ENCODE measurements at regions not wholly inside any gene's neighbourhood (a gene's known extent, or its start where the extent isn't known, plus 50 kb on each side); places are given as distances from the start of the nearest gene placed in this dataset.

- H3K4me2 ChIP-seq (ENCODE audit: low read depth, low read length): no peak overlapping the region
- no peaks in the 10 kb centered on the region for H3K9me3 ChIP-seq (ENCODE audit: low read length)
- H3K36me3 ChIP-seq (replicated peaks in 1 of 2; ENCODE audit: control insufficient read depth in 1 of 2, insufficient read depth in 2 of 2, low read length in 2 of 2): no peaks in the 10 kb centered on the region
- no peak overlapping the region for H3K4me3 ChIP-seq (replicated peaks in 1 of 3; ENCODE audit: insufficient read depth in 1 of 3, low read depth in 2 of 3, low read length in 3 of 3)
- no peak overlapping the region for H3K9ac ChIP-seq (ENCODE audit: insufficient read depth, low read depth, low read length)
- no peaks in the 10 kb centered on the region for H3K79me2 ChIP-seq (ENCODE audit: insufficient read depth, low read length)
- H3K27me3 ChIP-seq (ENCODE audit: control insufficient read depth in 1 of 2, insufficient read depth in 2 of 2, low read length in 2 of 2): no peaks in the 10 kb centered on the region
- ChIA-PET POLR2A (no interaction called here), CTCF (ENCODE audit: low intra/inter-chr PET ratio, low total read pairs) (no interaction called here)
- no peaks in the 10 kb centered on the region for H4K20me1 ChIP-seq (ENCODE audit: insufficient read depth, low read length)
- FAIRE-seq (no peak), DNase-seq (ENCODE audit: low spot score) (no peak), ATAC-seq (peak; percentile 56; the same call in 2 of the 3 replicates)
- no TSS peak for BruUV-seq (replicated peaks)
- WGBS (ENCODE audit: low lambda C conversion rate): 32% methylated on average over 4 of the region's 9 CpGs
- TF ChIP-seq TBP (CRISPR knock-in tag; IDR thresholded peaks at IDR 0.05) (no peak), NFRKB (IDR thresholded peaks at IDR 0.05) (no peak), HNRNPLL (IDR thresholded peaks at IDR 0.05; ENCODE audit: low read depth, low read length, poor library complexity, severe bottlenecking) (no peak)
- TF ChIP-seq, protein P1, sequence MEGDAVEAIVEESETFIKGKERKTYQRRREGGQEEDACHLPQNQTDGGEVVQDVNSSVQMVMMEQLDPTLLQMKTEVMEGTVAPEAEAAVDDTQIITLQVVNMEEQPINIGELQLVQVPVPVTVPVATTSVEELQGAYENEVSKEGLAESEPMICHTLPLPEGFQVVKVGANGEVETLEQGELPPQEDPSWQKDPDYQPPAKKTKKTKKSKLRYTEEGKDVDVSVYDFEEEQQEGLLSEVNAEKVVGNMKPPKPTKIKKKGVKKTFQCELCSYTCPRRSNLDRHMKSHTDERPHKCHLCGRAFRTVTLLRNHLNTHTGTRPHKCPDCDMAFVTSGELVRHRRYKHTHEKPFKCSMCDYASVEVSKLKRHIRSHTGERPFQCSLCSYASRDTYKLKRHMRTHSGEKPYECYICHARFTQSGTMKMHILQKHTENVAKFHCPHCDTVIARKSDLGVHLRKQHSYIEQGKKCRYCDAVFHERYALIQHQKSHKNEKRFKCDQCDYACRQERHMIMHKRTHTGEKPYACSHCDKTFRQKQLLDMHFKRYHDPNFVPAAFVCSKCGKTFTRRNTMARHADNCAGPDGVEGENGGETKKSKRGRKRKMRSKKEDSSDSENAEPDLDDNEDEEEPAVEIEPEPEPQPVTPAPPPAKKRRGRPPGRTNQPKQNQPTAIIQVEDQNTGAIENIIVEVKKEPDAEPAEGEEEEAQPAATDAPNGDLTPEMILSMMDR (CRISPR knock-in tag; IDR thresholded peaks at IDR 0.05): peak; percentile 21; the same call in 1 of the 2 replicates
- in situ Hi-C loops (cut with HindIII; ENCODE audit: extremely low pct_ligation_motif_present, low pct_unique_long_range_greater_than_20kb) (no loop called here), intact Hi-C loops (cut with micrococcal nuclease; ENCODE audit: unreplicated experiment) (no loop called here)
- no peak overlapping the region for H2AFZ ChIP-seq (ENCODE audit: low read length)
- no peaks in the 10 kb centered on the region for H3K4me1 ChIP-seq (ENCODE audit: insufficient read depth, low read length)
- no peak overlapping the region for H3K27ac ChIP-seq (ENCODE audit: extremely low read length, insufficient read depth, low read length)
Observed at GRCh38 chr1:30446508-30446907, 276.9 kb downstream of the MATN1 start.

GRCh38 chr1:30446095-30446494 lies 277.3 kb downstream of the MATN1 start:
- no peaks in the 10 kb centered on the region for H3K36me3 ChIP-seq (replicated peaks in 1 of 2; ENCODE audit: control insufficient read depth in 1 of 2, insufficient read depth in 2 of 2, low read length in 2 of 2)
- no peak overlapping the region for H3K9ac ChIP-seq (ENCODE audit: insufficient read depth, low read depth, low read length)
- H4K20me1 ChIP-seq (ENCODE audit: insufficient read depth, low read length): no peaks in the 10 kb centered on the region
- H2AFZ ChIP-seq (ENCODE audit: low read length): no peak overlapping the region
- H3K4me3 ChIP-seq (replicated peaks in 1 of 3; ENCODE audit: insufficient read depth in 1 of 3, low read depth in 2 of 3, low read length in 3 of 3): no peak overlapping the region
- CTCF ChIA-PET (ENCODE audit: low intra/inter-chr PET ratio, low total read pairs): no interaction called here
- H3K4me1 ChIP-seq (ENCODE audit: insufficient read depth, low read length): no peaks in the 10 kb centered on the region
- in situ Hi-C loops (cut with HindIII; ENCODE audit: extremely low pct_ligation_motif_present, low pct_unique_long_range_greater_than_20kb): no loop called here
- no peak for ATAC-seq
- H3K4me2 ChIP-seq (ENCODE audit: low read depth, low read length): no peak overlapping the region
- H3K27ac ChIP-seq (ENCODE audit: extremely low read length, insufficient read depth, low read length): no peak overlapping the region
- POLR2A ChIA-PET: no interaction called here
- no peaks in the 10 kb centered on the region for H3K79me2 ChIP-seq (ENCODE audit: insufficient read depth, low read length)
- TF ChIP-seq DRAP1 (CRISPR knock-in tag; IDR thresholded peaks at IDR 0.05): no peak
- no peak for TF ChIP-seq FOXP1 (IDR thresholded peaks at IDR 0.05)
- TF ChIP-seq FOXP1 (CRISPR knock-in tag; IDR thresholded peaks at IDR 0.05): no peak
- TF ChIP-seq ZNF292 (CRISPR knock-in tag; IDR thresholded peaks at IDR 0.05; ENCODE audit: borderline replicate concordance, low read depth): no peak
- TF ChIP-seq TAF15 (IDR thresholded peaks at IDR 0.05; ENCODE audit: low read depth, low read length, poor library complexity, severe bottlenecking): no peak
- TF ChIP-seq ZNF841 (CRISPR knock-in tag; IDR thresholded peaks at IDR 0.05; ENCODE audit: borderline replicate concordance): no peak
- TF ChIP-seq CCDC6 (CRISPR knock-in tag; IDR thresholded peaks at IDR 0.05): no peak
- intact Hi-C loops (cut with micrococcal nuclease; ENCODE audit: unreplicated experiment): no loop called here
- no peaks in the 10 kb centered on the region for H3K9me3 ChIP-seq (ENCODE audit: low read length)
- WGBS (ENCODE audit: low lambda C conversion rate): 14% methylated on average over 10 of the region's 11 CpGs
- FAIRE-seq: no peak
- no peak for DNase-seq (ENCODE audit: low spot score)
- no TSS peak for BruUV-seq (replicated peaks)
- H3K27me3 ChIP-seq (ENCODE audit: control insufficient read depth in 1 of 2, insufficient read depth in 2 of 2, low read length in 2 of 2): no peaks in the 10 kb centered on the region
